ENCODE measurements at regions not wholly inside any gene's neighbourhood (a gene's known extent, or its start where the extent isn't known, plus 50 kb on each side); places are given as distances from the start of the nearest gene placed in this dataset.

- no peak for TF ChIP-seq CTCF (IDR thresholded peaks at IDR 0.05)
- TF ChIP-seq POLR2A (IDR thresholded peaks at IDR 0.05): no peak
- no peak for TF ChIP-seq POLR2AphosphoS5 (IDR thresholded peaks at IDR 0.05)
These were observed 56.8 kb upstream of the SALL3 start for GRCh38 chr18:78922856-78923255.
